ENCODE measurements at regions not wholly inside any gene's neighbourhood (a gene's known extent, or its start where the extent isn't known, plus 50 kb on each side); places are given as distances from the start of the nearest gene placed in this dataset.

GRCh38 chrX:13888284-13888683, 71.4 kb upstream of the GPM6B start:
- intact Hi-C loops (cut with micrococcal nuclease; ENCODE audit: unreplicated experiment) = no loop called here
- no peak for DNase-seq
- CTCF ChIA-PET = no interaction called here
- Mint-ChIP-seq H3K9me3 (ENCODE audit: low read depth, unreplicated experiment) (no peaks in the 10 kb centered on the region), H3K4me3 (ENCODE audit: low read depth, unreplicated experiment) (no peak overlapping the region), H3K27ac (ENCODE audit: unreplicated experiment) (no peak overlapping the region), H3K27me3 (ENCODE audit: unreplicated experiment) (no peaks in the 10 kb centered on the region), H3K36me3 (ENCODE audit: insufficient read depth, unreplicated experiment) (no peaks in the 10 kb centered on the region), H3K4me1 (ENCODE audit: low read depth, unreplicated experiment) (no peaks in the 10 kb centered on the region)
- BruUV-seq (replicated peaks) = no TSS peak
- no peak for TF ChIP-seq CTCF (IDR thresholded peaks at IDR 0.05; ENCODE audit: unreplicated experiment)

DNA sequence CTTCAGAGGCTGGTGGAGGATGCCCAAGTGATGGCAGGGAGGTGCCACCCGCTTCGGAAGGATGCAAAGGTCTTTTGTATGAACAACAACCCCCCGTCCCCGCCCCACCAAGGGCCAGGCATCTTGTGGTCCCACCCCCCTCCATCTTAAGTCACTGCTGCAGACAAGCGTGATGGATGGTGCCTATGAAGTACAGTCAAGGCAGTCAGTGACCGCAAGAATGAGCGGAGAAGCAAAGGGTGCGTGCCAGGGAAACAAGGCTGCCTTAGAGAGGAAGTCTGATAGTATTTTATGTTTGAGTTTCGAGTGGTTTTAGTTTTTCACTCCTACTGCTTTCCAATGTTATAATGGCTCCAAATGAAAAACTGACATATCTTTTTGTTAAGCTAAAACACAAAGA, 68.7 kb upstream of the GPM6B start:
- intact Hi-C loops (cut with micrococcal nuclease; ENCODE audit: unreplicated experiment) = no loop called here
- Mint-ChIP-seq H3K27me3 (ENCODE audit: unreplicated experiment) (no peaks in the 10 kb centered on the region), H3K9me3 (ENCODE audit: low read depth, unreplicated experiment) (no peaks in the 10 kb centered on the region), H3K36me3 (ENCODE audit: insufficient read depth, unreplicated experiment) (no peaks in the 10 kb centered on the region), H3K4me1 (ENCODE audit: low read depth, unreplicated experiment) (no peaks in the 10 kb centered on the region), H3K27ac (ENCODE audit: unreplicated experiment) (no peak overlapping the region), H3K4me3 (ENCODE audit: low read depth, unreplicated experiment) (no peak overlapping the region)
- no peak for TF ChIP-seq CTCF (IDR thresholded peaks at IDR 0.05; ENCODE audit: unreplicated experiment)
- no peak for DNase-seq
- CTCF ChIA-PET = no interaction called here
- BruUV-seq (replicated peaks) = no TSS peak

- H3K9me3 Mint-ChIP-seq (ENCODE audit: low read depth, unreplicated experiment) = no peaks in the 10 kb centered on the region
- H3K27ac Mint-ChIP-seq (ENCODE audit: unreplicated experiment) = no peak overlapping the region
- DNase-seq = no peak
- no peaks in the 10 kb centered on the region for H3K36me3 Mint-ChIP-seq (ENCODE audit: insufficient read depth, unreplicated experiment)
- BruUV-seq (replicated peaks) = no TSS peak
- CTCF ChIA-PET = no interaction called here
- intact Hi-C loops (cut with micrococcal nuclease; ENCODE audit: unreplicated experiment) = no loop called here
- H3K4me3 Mint-ChIP-seq (ENCODE audit: low read depth, unreplicated experiment) = no peak overlapping the region
- no peaks in the 10 kb centered on the region for H3K4me1 Mint-ChIP-seq (ENCODE audit: low read depth, unreplicated experiment)
- H3K27me3 Mint-ChIP-seq (ENCODE audit: unreplicated experiment) = no peaks in the 10 kb centered on the region
- no peak for TF ChIP-seq CTCF (IDR thresholded peaks at IDR 0.05; ENCODE audit: unreplicated experiment)
Measured at GRCh38 chrX:13876652-13877051, 59.8 kb upstream of the GPM6B start.

DNA sequence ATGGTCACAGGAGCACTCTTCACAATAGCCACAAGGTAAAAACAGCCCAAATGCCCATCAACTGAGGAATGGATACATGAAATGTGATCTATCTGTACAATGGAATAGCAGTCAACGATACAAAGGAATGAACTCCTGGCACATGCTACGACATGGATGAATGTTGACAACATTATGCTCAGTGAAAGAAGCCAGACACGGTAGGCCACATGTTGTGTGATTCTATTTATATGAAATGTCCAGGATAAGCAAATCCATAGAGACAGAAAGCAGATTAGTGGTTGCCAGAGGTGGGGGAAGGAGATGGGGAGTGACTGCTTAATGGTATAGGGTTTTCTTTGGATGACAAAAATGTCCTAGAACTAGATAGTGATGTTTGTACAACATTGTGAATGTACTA, 58.7 kb upstream of the GPM6B start:
- BruUV-seq (replicated peaks) = no TSS peak
- CTCF ChIA-PET = no interaction called here

More for the DNA sequence above, 58.7 kb upstream of the GPM6B start:
- Mint-ChIP-seq H3K4me3 (ENCODE audit: low read depth, unreplicated experiment) (no peak overlapping the region), H3K36me3 (ENCODE audit: insufficient read depth, unreplicated experiment) (no peaks in the 10 kb centered on the region), H3K9me3 (ENCODE audit: low read depth, unreplicated experiment) (no peaks in the 10 kb centered on the region), H3K27me3 (ENCODE audit: unreplicated experiment) (no peaks in the 10 kb centered on the region), H3K4me1 (ENCODE audit: low read depth, unreplicated experiment) (no peaks in the 10 kb centered on the region), H3K27ac (ENCODE audit: unreplicated experiment) (no peak overlapping the region)
- DNase-seq = no peak
- TF ChIP-seq CTCF (IDR thresholded peaks at IDR 0.05; ENCODE audit: unreplicated experiment) = no peak
- intact Hi-C loops (cut with micrococcal nuclease; ENCODE audit: unreplicated experiment) = no loop called here

Measured in Calu3 (cell line).